Left renal pelvis (tissue), 4 donors: ENCODE measurements at regions not wholly inside any gene's neighbourhood (a gene's known extent, or its start where the extent isn't known, plus 50 kb on each side); places are given as distances from the start of the nearest gene placed in this dataset.
"Not testable (repeated sequence)": the region's sequence is repeated elsewhere in the genome, so short reads cannot be mapped to it uniquely, and the experiment has no call there.

Experiments used
- DNase-seq, 4 donors: peaks; one replicate each; pipeline ENCODE4 v3.0.0-alpha.2; 2013; ENCODE audit warnings: low read depth in 4 of 4, low spot score in 3 of 4

DNA sequence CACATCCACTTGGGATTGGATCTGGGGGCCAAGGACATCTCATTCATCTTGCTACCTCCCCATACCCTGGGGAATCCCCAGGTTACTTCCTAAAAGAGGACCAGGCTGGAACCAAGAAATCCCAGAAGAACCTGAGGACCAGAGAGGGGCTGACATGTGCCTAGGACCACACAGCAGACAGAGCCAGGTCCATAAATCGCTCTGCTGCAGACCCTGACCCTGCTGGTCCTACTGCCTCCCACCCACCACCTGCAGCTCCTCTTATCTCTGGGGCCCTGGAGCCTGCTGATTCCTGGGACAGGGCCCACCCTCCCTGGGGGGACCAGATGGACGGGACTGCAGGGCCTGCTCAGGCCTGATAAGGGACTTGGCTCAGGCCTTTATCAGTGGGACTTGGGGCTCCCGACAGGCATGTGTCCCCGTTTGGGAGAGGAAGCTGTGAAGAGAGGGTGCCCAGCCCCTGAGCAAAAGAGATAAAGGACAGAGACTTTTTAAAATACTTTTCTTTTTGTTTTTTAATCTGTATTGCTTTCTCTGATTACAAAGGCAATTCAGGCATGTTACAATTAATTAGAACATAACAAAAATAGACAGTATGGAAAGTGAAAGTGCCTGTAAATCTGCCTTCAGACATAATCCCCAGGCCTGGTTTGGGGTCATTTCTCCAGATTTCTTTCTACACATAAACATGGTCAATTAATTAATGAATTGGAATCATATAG, 101.3 kb upstream of the LARP1 start:
- no peak for DNase-seq

DNA sequence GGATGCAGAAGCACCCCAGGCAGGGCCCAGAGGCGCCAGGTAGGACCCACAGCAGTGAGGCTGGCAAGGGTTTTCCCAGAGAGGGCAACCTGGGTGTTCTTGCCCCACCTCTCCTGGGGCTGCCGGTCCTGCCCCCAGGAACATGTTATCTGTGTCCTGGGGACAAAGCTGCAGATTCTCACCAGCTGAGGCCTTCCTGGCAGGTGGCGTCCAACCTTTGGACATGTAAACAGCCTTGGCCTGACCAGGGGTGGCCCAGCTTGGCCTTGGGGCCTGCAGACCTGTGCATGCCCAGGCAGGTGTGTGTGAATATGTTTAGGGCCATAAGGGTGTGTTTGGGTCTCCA, 101.8 kb upstream of the LARP1 start:
- DNase-seq, result no peak

DNA sequence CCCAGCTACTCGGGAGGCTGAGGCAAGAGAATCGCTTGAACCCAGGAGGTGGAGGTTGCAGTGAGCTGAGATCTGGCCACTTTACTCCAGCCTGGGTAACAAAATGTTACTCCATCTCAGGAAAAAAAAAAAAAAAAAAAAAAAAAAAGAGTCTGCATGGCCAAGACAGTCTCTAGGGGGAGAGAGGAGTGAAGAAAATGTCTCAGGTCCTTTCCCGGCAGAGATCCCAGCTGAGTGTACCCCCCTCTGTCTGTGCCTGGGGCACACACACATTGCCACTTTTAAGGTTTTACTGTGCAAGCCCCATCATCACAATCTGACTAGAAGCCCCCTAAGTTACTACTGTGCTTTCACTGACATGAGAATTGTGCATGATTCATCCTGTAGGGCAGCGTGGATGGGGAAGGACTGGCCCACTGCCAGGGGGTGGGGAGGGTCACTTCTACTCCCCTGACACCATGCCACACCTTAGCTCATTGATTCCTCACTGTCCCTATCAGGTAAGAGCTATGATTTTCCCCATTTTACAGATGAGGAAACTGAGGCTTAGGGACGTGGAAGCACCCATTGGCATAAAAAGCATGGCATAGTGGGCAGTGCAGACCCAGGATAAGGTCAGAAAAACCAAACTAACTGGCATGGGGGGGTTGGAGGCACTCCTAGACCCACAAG, 102.3 kb upstream of the LARP1 start:
- no peak for DNase-seq

DNA sequence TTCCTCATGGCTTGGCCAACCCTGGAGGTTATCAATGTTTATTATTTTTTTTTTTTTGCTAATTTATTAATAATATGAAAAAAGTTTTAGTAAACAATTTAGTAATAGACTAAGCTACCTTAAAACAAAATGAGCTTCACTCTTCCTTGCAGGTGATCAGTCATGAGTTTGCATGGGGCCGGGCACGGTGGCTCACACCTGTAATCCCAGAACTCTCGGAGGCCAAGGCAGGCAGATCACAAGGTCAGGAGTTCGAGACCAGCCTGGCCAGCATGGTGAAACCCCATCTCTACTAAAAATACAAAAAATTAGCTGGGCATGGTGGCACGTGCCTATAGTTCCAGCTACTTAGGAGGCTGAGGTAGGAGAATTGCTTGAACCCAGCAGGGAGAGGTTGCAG, 103.4 kb upstream of the LARP1 start:
- not testable (repeated sequence) for DNase-seq

DNA sequence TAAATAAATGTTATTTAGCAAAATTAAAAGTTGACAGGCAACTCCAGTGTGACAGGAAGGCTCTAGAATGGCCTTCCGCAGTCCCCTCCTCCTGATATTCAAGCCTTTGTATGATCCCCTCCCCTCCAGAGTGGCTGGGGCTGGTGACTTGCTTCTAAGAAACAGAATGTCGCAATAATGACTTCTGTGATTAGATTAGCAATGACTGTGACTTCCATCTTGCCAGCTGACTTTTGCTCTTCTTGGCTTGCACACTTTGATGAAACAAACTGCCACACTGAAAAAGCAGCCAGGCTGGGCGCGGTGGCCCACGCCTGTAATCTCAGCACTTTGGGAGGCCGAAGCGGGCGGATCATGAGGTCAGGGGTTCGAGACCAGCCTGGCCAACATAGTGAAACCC, 106.5 kb upstream of the LARP1 start:
- no peak for DNase-seq

DNA sequence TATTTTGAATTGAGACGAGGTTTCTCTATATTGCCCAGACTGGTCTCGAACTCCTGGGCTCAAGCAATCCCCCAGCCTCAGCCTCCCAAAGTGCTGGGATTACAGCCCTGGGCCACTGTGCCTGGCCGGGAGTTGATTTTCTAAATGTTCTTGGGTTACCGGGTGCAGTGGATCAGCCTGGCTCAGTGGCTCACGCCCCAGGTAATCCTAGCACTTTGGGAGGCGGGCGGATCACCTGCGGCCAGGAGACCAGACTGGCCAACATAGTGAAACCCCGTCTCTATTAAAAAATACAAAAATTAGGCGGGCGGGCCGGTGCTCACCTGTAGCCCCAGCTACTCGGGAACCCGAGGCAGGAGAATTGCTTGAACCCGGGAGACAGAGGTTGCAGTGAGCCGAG, 106.9 kb upstream of the LARP1 start:
- DNase-seq, result no peak

DNA sequence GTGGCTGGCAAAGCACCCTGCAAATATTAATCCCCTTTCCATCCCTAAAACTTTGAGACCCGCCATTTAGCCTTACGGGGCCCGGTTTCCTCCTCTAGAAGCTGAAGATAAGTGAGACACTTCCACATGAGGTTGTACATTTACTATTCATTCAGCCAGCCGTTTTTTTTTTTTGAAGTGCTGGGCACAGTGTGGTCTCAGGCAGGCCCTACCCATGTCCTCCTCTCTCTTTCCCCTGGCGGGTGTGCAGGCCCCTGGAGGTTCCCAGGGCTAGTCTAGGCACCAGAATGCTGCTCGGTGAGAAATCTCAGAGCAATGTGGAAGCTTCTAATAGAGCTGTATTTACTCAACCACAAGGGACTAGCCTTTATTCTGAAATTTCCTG, 107.4 kb upstream of the LARP1 start:
- no peak for DNase-seq

DNA sequence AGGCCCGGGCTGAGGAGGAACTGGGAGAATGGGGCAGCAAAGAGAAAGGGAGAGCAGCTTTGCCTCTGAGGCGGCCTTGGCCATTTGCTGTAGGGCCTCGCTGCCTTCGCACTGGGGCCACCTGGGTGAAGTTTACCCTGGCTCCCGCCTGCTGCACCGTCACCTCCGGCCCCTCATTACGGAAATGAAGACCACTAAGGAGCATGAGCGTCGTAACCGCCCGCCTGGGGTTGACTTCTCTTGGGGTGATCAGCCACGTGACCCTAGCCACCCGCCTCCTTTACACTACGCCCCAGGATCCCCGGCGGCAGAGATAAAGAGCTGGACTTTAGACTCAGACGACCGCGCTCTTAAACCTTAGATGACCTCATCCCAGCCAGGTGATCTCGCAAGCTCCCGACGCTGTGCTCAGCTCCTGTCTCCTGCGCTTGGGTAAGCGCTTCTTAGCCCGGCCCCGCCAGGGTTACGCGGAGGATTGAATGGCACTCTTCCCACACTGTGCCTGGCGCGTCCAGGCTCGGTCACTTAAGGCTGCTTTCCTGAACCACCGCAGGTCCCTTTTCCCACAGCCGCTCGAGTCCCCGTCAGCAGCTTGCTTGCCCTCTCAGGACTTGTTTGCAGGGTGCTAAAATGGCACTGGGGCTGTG, 107.9 kb upstream of the LARP1 start:
- DNase-seq, result no peak

DNA sequence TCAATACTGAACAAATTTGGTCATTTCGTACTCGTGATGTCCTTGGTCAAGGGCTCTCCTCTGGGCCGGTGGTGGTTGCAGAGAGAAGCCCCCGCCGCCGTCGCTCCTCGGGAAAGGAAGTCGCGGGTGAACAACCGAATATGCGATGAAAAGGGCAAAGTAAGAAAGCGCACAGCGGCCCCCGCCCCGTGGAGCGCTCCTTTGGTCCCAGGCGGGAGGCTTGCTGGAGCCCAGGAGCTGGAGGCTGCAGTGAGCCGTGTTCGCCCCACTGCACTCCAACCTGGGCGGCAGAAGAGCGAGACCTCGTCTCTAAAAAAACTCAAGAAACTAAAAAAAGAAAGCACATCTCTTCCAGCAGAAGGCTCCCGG, 108.4 kb upstream of the LARP1 start:
- no peak for DNase-seq

DNA sequence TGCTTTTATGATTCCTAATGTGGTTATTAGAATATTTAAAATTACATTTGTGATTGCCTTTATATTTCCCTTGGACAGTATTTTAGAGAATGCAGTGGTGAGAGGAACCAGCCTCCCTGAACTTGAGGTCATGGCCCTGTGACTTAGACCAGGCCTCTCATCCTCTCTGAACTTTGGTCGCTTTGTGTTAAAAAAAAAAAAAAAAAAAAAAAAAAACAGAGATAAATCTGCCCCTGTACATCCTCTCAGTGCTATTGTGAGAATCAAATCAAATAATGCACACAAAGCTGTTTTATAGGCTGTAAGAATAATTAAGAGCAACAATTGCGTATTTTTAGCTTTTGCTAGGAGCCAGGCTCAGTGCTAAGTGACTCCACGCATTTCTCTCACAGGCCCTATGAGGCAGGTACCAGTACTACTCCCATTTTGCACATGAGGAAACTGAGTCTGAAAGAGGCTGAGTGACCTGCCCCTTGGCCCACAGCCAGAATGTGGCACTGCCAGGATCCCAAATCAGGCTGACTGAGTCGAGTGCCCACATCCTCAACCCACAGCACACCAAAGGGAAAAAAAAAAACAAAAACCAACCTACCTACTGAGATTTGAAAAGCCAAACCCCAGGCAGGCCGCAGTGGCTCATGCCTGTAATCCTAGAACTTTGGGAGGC, 110.3 kb upstream of the LARP1 start:
- DNase-seq, result no peak

DNA sequence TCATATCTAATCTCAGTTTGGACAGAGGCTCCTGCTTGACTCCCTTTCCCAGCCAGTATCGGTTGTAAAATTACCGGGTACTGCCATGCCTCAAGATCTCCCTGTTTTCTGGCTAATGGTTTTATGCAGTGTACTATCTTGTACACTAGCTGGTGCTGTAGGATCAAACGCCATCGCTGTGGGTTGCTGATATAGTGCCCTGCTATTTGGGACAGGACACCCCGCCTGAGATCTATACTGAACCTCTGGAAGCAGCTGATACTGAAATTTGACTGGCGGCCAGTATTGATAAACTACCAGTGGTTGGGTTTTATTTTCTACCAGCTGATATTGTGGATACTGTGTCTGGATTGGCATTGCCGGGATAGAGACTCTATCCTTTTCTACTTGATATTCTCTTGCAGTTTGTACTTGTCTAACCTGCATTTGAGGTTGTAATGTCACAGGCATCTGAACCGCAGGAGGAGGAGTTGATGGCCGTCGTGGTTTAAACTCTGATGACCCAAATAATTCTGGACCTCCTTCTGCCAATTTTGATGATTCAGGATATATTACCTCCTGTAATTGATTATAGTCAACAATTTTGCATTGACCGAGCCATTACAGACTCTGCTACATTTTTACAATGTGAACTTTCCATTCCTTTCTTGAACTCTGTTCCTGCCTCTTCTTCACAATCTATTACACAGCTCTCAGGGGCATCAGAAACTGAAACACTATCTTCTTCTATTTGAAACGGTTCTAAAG, 112.5 kb upstream of the LARP1 start:
- DNase-seq, result no peak

DNA sequence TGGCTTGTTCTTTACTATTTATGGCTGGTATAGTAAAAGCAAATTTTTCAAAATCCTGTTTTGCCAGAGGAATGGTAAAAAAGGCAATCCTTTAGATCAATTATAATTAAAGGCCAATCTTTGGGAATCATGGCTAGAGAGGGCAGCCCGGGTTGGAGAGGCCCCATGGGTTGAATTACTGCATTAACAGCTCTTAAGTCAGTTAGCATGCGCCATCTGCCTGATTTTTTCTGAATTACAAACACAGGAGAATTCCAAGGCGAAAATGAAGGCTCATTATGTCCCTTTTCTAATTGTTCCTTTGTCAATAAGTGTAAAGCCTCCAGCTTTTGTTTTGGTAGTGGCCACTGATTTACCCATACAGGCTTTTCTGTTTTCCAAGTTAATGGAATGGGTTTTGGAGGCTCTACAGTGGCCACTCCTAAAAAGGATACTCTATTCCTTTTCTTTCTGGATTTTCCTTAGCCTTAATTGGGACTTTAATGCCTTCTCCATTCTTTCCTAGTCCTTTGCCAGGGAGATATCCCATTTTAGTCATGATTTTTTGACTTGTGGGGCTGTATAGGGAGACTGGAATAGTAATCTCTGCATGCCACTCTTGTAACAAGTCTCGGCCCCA, 114.9 kb upstream of the LARP1 start:
- not testable (repeated sequence) for DNase-seq

DNA sequence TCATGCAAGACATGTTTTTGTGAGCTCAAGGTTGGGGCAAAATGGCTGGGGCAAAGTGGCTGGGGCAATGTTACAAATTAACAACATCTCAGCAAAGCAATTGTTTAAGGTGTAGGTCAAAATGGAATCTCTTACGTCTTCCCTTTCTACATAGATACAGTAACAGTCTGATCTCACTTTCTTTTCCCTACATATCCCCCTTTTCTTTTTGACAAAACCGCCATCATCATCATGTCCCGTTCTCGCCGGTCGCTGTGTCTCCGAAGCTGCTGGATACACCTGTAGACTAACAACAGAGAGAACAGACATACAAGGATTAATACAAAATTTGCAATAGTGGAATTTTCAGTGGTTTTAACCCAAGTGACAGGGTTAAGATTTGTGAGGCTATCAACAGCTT, 118.4 kb upstream of the LARP1 start:
- DNase-seq, result not testable (repeated sequence)

DNA sequence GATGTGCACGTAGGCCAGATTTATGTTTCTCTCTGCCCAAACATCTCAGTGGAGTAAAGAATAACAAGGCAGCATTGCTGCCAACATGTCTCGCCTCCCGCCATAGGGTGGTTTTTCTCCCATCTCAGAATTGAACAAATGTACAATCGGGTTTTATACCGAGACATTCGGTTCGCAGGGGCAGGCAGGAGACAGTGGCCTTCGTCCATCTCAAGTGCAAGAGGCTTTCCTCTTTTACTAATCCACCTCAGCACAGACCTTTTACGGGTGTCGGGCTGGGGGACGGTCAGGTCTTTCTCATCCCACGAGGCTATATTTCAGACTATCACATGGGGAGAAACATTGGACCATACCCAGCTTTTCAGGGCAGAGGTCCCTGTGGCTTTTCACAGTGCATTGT, 118.9 kb upstream of the LARP1 start:
- DNase-seq, result not testable (repeated sequence)

DNA sequence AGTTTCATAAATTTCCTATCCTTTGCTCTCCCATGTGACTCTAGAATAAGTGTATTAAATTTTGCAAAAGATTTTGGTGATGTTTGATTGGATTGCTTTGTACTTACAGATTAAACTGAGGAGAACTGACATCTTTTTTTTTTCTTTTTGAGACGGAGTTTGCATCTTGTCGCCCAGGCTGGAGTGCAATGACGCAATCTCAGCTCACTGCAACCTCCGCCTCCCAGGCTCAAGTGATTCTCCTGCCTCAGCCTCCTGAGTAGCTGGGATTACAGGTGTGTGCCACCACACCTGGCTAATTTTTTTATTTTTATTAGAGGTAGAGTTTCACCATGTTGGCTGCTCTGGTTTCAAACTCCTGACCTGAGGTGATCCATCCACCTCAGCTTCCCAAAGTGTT, 121.4 kb upstream of the LARP1 start:
- DNase-seq, result not testable (repeated sequence)

DNA sequence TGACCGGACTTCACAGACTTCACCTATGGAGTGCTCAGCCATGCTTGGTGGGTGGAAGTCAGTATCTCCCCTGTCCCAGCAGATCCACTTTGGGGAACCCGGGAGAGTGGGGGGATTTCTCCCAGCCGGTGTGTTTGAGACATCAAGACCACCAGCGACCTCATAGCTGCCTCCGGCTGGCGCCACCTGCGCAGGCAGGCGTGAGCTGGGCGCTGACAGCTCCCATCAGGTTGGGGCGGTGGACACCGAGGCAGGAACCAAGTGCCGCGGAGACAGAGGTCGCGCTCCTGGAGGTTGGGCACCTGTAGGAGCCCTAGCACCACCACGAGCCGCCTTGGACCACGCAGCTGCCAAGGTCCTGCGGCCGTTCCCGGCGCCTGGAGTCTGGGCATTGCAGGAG, 124.0 kb upstream of the LARP1 start:
- no peak for DNase-seq

DNA sequence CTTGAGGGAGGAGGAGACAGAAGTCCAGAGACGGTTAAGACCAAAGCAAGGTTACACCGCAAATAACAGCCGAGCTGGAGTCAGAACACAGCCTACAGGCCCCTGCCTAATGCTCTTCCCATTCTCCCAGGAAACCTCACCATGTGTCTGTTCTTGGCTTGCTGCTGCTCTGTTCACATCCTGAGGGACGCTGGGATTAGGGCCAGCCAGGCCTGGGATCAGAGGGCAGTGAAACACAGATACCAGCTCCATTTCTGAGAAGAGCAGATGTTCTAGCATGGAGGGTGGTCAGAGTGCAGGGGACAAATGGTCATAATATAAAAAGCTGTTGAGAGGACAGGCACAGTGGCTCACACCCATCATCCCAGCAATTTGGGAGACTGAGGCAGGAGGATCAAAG, 124.8 kb upstream of the LARP1 start:
- no peak for DNase-seq

DNA sequence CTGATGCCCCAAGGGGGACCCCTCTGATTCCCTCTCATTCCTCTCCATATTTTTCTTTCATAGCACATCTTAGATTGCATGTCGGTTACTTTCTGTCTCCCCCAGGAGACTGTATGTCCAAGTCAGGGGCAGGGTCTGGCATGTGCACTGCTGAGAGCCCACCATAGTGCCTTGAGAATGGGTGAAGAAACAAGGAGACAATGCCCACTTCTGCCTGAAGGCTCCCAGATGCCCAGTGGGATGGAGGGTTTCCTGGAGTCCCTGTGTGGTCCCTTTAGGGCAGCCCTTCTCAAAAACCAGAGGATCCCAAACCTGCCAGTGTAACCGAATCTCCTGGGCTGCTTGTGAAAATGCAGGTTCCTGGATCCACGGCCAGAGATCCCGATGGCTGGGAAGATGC, 126.5 kb upstream of the LARP1 start:
- DNase-seq, result no peak

DNA sequence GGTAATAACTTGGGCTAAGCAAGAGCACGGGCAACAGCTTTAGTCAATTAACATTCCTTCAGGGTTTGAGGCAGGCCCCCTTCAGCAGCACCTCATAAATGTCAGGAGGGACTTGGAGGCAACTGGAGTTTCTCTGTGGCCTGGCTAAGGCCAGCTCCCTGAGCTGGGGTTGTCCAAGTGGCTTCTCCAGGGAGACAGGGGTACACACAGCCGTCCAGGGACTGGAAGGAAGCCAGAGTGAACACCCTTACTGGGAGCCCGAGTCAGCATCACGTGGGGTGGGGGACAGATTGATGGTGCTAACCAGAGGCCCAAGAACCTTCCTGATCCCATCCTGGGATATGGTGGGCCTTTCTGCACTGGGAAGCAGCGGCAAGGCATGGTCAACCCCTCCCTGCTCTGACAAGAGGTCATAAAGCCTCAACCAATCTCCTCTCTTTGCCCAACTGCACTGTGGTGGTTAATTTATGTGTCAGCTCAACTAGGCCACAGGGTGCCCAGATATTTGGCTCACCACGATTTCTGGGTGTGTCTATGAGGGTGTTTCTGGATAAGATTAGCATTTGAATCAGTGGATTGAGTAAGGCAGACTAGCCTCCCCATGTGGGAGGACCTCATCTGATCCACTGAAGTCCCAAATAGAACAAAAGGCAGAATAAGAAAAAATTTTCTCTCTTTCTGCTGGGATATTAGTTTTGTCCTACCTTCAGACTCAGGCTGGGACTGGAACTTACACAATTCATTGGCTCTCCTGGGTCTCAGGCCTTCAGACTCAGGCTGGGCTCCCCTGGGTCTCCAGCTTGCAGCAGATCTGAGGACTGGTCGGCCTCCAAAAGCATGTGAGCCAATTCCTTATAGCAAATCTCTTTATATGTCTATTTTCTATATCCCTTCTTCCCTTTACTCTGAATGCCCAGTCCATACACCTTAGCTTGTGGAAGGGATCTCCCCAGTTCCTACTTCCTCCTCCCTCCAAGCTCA, 127.2 kb upstream of the LARP1 start:
- DNase-seq, result no peak
